LHCN-M2 (cell line): ENCODE measurements at regions not wholly inside any gene's neighbourhood (a gene's known extent, or its start where the extent isn't known, plus 50 kb on each side); places are given as distances from the start of the nearest gene placed in this dataset.
"Not testable (repeated sequence)": the region's sequence is repeated elsewhere in the genome, so short reads cannot be mapped to it uniquely, and the experiment has no call there.

Experiments
- DNase-seq: peaks from one replicate; pipeline ENCODE4 v3.0.0-alpha.2; 2012; ENCODE audit warnings: low read depth

GRCh38 chr6:125587666-125588632, 161.5 kb upstream of the HEY2 start:
- DNase-seq: no peak

- DNase-seq: not testable (repeated sequence)
Measured at GRCh38 chr6:125591796-125592195, 157.6 kb upstream of the HEY2 start.

- no peak for DNase-seq
Measured at GRCh38 chr6:125593746-125594145, 155.7 kb upstream of the HEY2 start.

- DNase-seq: no peak
Measured at GRCh38 chr6:125596020-125596419, 153.4 kb upstream of the HEY2 start.

- no peak for DNase-seq
Measured at GRCh38 chr6:125597411-125598253, 151.8 kb upstream of the HEY2 start.

- peak; percentile 87 for DNase-seq
Measured at GRCh38 chr6:125598422-125598821, 151.0 kb upstream of the HEY2 start.

- no peak for DNase-seq
Measured at GRCh38 chr6:125604257-125604656, 145.2 kb upstream of the HEY2 start.

GRCh38 chr6:125611573-125612344, 137.7 kb upstream of the HEY2 start:
- peak; percentile 29 for DNase-seq

GRCh38 chr6:125612345-125612846, 137.0 kb upstream of the HEY2 start:
- DNase-seq: no peak

GRCh38 chr6:125618629-125619028, 130.8 kb upstream of the HEY2 start:
- no peak for DNase-seq

- no peak for DNase-seq
Measured at GRCh38 chr6:125623085-125623484, 126.3 kb upstream of the HEY2 start.

- DNase-seq: no peak
Measured at GRCh38 chr6:125631165-125631564, 118.3 kb upstream of the HEY2 start.

GRCh38 chr6:125636011-125636410, 113.4 kb upstream of the HEY2 start:
- DNase-seq: not testable (repeated sequence)

GRCh38 chr6:125636671-125637070, 112.8 kb upstream of the HEY2 start:
- DNase-seq: no peak

GRCh38 chr6:125637207-125637606, 112.2 kb upstream of the HEY2 start:
- DNase-seq: peak; percentile 2

GRCh38 chr6:125639466-125640020, 109.9 kb upstream of the HEY2 start:
- peak; percentile 80 for DNase-seq

GRCh38 chr6:125640441-125641150, 108.8 kb upstream of the HEY2 start:
- peak; percentile 5 for DNase-seq

- not testable (repeated sequence) for DNase-seq
Measured at GRCh38 chr6:125643967-125644661, 105.3 kb upstream of the HEY2 start.

GRCh38 chr6:125647391-125647790, 102.0 kb upstream of the HEY2 start:
- no peak for DNase-seq

- DNase-seq: not testable (repeated sequence)
Measured at GRCh38 chr6:125653752-125654151, 95.7 kb upstream of the HEY2 start.
